Renal cortex interstitium (tissue), 11 donors: ENCODE measurements at regions not wholly inside any gene's neighbourhood (a gene's known extent, or its start where the extent isn't known, plus 50 kb on each side); places are given as distances from the start of the nearest gene placed in this dataset.

ENCODE experiments used
- DNase-seq, 11 donors: peaks; one replicate each; pipeline ENCODE4 v3.0.0-alpha.2; 2013; ENCODE audit warnings: low read depth in 9 of 11, low spot score in 4 of 11; ENCODE audit errors: extremely low read depth in 1 of 11

DNA sequence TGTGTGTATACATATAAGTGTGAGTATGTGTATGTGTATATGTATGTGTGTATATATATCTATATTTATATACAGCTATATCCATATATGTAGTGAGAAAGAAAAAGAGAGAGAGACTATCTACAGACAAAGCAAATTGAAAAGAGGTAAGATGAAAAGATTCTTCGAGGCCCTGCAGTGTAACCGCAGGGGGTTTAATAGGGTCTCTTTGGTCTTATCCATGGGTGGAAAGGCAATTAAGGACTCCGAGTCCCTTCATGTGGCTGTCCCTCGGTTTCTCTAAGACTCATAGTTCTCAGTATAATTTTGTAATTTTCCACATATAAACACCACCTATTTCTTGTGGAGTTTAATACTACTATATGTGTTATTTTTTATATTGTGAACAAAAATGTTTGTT lies 50.6 kb upstream of the JAZF1 start:
- DNase-seq: no peak

GRCh38 chr7:28236560-28236959 lies 56.0 kb upstream of the JAZF1 start:
- no peak for DNase-seq

- DNase-seq: no peak
Observed at GRCh38 chr7:28237363-28237762, 56.8 kb upstream of the JAZF1 start.

DNA sequence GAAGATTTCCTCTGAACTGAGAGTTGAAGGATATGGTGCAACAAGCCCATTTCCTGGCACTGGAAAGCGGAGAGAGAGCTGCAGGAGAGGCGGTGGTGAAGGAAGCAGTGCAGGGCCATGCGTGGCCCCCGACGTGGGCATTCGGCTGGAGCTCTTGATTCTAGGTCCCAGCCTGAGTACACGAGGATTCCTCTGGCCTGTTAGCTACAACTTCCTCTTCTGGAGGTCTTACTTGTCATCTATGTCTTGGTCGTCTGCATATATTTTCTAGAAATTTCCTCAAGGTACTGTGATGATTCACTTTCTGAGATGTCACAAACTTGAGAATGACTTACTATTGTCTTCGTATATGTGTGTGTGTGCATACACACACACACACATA lies 59.2 kb upstream of the JAZF1 start:
- no peak for DNase-seq

GRCh38 chr7:28240481-28240880 lies 59.9 kb upstream of the JAZF1 start:
- DNase-seq: no peak

GRCh38 chr7:28243861-28244260 lies 63.3 kb upstream of the JAZF1 start:
- no peak for DNase-seq

GRCh38 chr7:28245123-28245878 lies 64.7 kb upstream of the JAZF1 start:
- no peak for DNase-seq

- no peak for DNase-seq
Observed at GRCh38 chr7:28246921-28247461, 66.4 kb upstream of the JAZF1 start.

DNA sequence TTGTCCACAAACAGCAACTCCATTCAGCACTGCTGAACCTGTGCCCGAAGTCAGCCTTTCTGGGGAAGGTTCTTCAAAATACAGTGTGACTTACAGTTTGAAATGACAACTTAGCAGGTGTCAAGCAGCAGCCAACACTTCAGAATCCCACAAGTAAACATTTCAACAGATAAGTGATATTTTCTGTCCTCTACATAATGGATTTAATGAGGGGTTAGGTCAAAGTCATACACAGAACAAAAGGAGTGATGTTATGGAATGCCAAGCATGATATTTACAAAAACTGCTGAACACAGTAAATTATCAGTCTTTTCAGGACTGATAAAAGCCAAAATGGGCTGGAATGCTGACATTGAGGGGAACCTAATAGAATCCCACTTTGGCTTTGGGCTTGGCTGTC lies 77.6 kb upstream of the JAZF1 start:
- no peak for DNase-seq

GRCh38 chr7:28260969-28261368 lies 80.4 kb upstream of the JAZF1 start:
- no peak for DNase-seq

DNA sequence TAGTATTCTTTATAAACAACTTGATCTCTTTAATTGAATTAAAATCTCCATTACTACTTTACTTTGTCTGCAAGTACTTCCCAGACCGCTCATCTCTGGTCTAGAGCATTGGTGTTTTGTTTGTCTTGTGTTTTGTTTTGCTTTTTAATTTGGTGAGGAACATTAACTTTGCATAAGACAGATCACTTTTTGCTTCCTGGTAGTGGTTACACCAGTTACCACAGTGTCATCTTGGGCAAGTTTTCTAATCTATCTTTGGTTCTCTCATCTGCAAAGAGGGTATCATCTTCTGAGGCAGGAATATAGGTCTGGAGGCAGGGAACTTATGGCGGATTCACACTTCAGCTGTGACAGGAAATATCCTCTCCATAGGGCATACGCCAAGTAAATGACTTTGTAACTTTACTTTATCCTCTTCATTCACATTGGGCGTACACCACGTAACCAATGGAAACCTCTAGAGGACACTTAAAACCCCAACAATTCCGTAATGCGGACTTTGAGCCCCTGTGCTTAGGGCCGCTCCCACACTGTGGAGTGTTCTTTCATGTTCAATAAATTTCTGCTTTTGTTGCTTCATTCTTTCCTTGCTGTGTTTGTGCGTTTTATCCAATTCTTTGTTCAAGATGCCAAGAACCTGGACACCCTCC lies 83.2 kb upstream of the JAZF1 start:
- no peak for DNase-seq

- DNase-seq: no peak
Observed at GRCh38 chr7:28266402-28266801, 85.8 kb upstream of the JAZF1 start.

GRCh38 chr7:28267012-28267411 lies 86.4 kb upstream of the JAZF1 start:
- DNase-seq: no peak

DNA sequence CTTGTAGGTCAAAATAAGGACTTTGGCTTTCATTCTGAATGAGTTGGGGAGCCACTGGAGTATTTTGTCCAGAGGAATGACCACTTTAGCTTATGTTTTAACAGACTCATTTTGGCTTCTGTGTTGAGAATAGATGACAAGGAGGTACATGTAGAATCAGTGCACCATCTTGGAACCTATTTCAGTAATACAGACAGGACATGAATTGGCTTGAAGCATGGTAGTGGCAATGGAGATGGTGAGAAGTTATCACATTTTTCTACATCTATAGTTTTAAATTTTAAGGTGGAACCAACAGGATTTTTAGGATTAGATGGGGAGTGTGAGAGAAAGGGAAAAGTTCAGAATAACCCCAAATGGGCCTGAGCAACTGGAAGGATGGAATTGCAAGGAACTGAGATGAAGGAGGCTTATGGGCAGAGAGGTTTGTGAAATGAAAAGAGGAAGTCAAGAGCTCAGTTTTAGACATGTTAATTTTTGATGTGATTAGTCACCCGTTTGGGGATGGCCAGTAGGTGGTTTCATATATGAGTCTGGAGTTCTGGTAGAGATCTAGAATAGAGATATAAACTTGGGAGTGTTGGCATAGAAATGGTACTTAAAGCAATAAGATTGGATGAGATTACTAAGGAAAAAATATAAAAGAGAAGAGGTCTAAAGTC lies 89.2 kb upstream of the JAZF1 start:
- no peak for DNase-seq

DNA sequence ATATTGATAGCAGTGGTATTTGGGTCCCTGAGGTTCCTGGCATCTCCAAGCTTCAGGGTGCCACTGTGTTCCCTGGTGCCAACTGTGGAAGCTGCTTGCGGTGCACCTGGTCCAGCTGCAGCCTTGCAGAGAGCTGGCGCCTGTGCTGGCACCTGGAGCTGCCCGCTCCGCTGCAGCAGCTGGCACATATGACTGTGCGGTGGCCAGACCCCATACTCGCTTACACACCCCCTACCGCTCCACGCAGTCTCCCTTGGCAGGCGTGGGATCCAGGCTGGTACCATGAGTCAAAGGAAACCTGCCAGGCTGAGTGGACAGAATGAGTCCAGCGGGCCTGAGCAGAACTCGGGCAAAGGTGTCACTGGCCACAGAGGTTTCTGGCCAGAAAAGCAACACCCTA lies 89.9 kb upstream of the JAZF1 start:
- DNase-seq: no peak

- peak in 9 of 11 donors; percentile 7 to 37 (median 23) for DNase-seq
Observed at GRCh38 chr7:28272461-28272877, 91.9 kb upstream of the JAZF1 start.

GRCh38 chr7:28276298-28276697 lies 95.7 kb upstream of the JAZF1 start:
- no peak for DNase-seq

GRCh38 chr7:28277364-28277763 lies 96.8 kb upstream of the JAZF1 start:
- DNase-seq: no peak

- DNase-seq: no peak
Observed at GRCh38 chr7:28277958-28278357, 97.4 kb upstream of the JAZF1 start.

DNA sequence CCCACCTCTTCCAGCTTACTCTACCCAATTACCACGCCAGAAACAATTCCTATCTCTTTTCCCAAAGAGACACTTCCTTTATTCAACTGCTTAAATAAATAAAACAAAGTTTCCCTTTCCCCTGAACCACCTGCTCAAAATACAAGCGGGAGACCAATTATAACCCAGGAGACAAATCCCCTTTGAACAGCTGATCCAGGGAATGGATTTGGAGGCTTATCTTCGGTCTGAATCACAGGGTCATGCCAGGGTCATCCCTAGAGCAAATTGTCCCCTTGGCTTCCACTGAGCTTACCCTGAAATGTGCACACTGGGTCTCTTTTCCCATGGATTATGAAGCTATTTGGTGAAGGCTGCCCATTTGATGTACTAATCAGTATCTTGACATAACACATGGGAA lies 99.9 kb upstream of the JAZF1 start:
- no peak for DNase-seq
